HG02884 (cell line): ENCODE measurements at regions not wholly inside any gene's neighbourhood (a gene's known extent, or its start where the extent isn't known, plus 50 kb on each side); places are given as distances from the start of the nearest gene placed in this dataset.

ENCODE experiments used
- ATAC-seq: cut with Tn5 transposase; IDR thresholded peaks from one replicate; pipeline ENCODE4 v1.9.1; 2021; ENCODE audit warnings: mild to moderate bottlenecking, moderate library complexity; ENCODE audit not compliant: unreplicated experiment

- ATAC-seq: no peak
These were observed 103.3 kb downstream of the SPRY2 start for GRCh38 chr13:80237646-80238045.

GRCh38 chr13:80235967-80236302, 105.0 kb downstream of the SPRY2 start:
- ATAC-seq: no peak

- no peak for ATAC-seq
These were observed 105.6 kb downstream of the SPRY2 start for GRCh38 chr13:80235166-80235966.

GRCh38 chr13:80227645-80228044, 113.3 kb downstream of the SPRY2 start:
- ATAC-seq: no peak

- ATAC-seq: no peak
These were observed 114.3 kb downstream of the SPRY2 start for GRCh38 chr13:80226645-80227044.

GRCh38 chr13:80224468-80224867, 116.5 kb downstream of the SPRY2 start:
- ATAC-seq: no peak

GRCh38 chr13:80217614-80218456, 123.1 kb downstream of the SPRY2 start:
- no peak for ATAC-seq

- no peak for ATAC-seq
These were observed 125.6 kb downstream of the SPRY2 start for GRCh38 chr13:80215368-80215767.

- ATAC-seq: no peak
These were observed 126.4 kb downstream of the SPRY2 start for GRCh38 chr13:80214521-80214991.

- ATAC-seq: no peak
These were observed 126.9 kb downstream of the SPRY2 start for GRCh38 chr13:80214050-80214449.

GRCh38 chr13:80213201-80213600, 127.7 kb downstream of the SPRY2 start:
- no peak for ATAC-seq

- ATAC-seq: no peak
These were observed 129.4 kb downstream of the SPRY2 start for GRCh38 chr13:80211566-80211965.

- no peak for ATAC-seq
These were observed 136.3 kb downstream of the SPRY2 start for GRCh38 chr13:80204642-80205041.

GRCh38 chr13:80203496-80203895, 137.4 kb downstream of the SPRY2 start:
- no peak for ATAC-seq

GRCh38 chr13:80201694-80202468, 139.0 kb downstream of the SPRY2 start:
- no peak for ATAC-seq

GRCh38 chr13:80199585-80200292, 141.2 kb downstream of the SPRY2 start:
- ATAC-seq: no peak

GRCh38 chr13:80199067-80199466, 141.9 kb downstream of the SPRY2 start:
- ATAC-seq: no peak

GRCh38 chr13:80196756-80197155, 144.2 kb downstream of the SPRY2 start:
- ATAC-seq: no peak

- no peak for ATAC-seq
These were observed 145.3 kb downstream of the SPRY2 start for GRCh38 chr13:80195649-80196048.

- ATAC-seq: no peak
These were observed 150.9 kb downstream of the SPRY2 start for GRCh38 chr13:80189889-80190597.
